ENCODE measurements at regions not wholly inside any gene's neighbourhood (a gene's known extent, or its start where the extent isn't known, plus 50 kb on each side); places are given as distances from the start of the nearest gene placed in this dataset.

DNA sequence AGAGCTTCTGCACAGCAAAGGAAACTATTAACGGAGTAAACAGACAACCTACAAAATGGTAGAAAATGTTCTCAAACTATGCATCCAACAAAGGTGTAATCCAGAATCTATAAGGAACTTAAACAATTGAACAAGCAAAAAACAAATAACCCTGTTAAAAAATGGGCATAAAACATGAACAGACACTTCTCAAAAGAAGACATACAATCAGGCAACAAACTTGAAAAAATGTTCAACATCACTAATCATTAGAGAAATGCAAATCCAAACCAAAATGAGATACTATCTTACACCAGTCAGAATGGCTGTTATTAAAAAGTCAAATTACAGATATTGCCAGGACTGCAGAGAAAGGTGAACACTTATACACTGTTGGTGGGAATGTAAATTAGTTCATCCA is 309.6 kb upstream of the KLF3 start:
- TF ChIP-seq, protein P1, sequence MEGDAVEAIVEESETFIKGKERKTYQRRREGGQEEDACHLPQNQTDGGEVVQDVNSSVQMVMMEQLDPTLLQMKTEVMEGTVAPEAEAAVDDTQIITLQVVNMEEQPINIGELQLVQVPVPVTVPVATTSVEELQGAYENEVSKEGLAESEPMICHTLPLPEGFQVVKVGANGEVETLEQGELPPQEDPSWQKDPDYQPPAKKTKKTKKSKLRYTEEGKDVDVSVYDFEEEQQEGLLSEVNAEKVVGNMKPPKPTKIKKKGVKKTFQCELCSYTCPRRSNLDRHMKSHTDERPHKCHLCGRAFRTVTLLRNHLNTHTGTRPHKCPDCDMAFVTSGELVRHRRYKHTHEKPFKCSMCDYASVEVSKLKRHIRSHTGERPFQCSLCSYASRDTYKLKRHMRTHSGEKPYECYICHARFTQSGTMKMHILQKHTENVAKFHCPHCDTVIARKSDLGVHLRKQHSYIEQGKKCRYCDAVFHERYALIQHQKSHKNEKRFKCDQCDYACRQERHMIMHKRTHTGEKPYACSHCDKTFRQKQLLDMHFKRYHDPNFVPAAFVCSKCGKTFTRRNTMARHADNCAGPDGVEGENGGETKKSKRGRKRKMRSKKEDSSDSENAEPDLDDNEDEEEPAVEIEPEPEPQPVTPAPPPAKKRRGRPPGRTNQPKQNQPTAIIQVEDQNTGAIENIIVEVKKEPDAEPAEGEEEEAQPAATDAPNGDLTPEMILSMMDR (IDR thresholded peaks at IDR 0.05): no peak
- no peak for TF ChIP-seq POLR2A (IDR thresholded peaks at IDR 0.05)

Data from right lobe of liver (tissue), 4 donors.